MV-4-11 (cell line): ENCODE measurements at regions not wholly inside any gene's neighbourhood (a gene's known extent, or its start where the extent isn't known, plus 50 kb on each side); places are given as distances from the start of the nearest gene placed in this dataset.

ENCODE experiments used
- DNase-seq: peaks from one replicate; lab custom pipeline; 2025; lab: John Stamatoyannopoulos, UW

DNA sequence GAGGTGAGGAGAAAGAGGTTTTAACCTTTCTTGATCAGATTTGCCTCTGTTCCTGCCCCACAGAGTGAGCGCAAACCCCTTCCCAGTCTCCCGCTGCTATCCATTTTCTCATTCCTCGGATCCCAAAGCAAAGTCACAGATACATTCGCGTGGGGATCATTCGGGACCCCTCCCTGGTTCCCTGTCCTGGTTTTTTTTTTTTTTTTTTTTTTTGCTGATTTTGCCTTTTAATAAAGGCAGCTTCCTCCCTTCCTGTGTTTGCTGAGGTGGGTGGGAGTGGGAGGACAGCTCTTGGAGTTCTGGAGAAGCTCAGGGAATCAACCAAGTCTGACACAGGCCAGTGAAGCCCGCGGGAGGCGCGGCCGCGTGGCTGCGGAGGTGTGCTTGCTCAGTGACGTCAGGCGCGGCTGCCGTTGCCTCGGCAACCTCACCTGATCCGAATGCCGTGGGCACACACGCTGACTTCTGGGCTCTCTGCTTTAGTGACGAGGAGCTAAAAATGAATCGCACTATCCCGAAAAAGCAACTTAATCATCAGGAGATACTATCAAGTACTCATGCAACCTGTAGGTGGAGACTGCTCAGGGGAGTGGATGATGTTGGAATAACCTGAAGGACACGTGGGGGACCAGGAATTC lies 106.4 kb downstream of the TBX19 start:
- DNase-seq: no peak

DNA sequence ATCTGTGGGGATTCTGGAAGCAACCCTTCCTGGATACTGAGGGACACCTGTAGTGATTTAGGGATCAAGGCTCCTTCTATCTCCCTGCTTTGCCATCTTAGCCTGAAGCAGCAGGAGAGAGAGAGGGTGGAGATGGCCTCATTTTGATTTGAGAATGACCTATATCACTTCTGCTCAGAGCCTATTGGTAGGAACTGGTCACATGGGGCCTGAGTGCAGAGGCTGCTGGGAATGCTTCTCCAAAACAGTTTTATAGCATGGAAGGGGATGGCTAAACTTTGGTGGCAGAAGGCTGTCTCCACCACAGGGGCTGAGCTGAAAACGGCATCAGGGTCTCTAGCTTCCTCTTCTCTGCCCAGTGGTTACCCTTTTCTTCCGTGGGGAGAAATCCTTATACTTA lies 105.8 kb downstream of the TBX19 start:
- DNase-seq: no peak

DNA sequence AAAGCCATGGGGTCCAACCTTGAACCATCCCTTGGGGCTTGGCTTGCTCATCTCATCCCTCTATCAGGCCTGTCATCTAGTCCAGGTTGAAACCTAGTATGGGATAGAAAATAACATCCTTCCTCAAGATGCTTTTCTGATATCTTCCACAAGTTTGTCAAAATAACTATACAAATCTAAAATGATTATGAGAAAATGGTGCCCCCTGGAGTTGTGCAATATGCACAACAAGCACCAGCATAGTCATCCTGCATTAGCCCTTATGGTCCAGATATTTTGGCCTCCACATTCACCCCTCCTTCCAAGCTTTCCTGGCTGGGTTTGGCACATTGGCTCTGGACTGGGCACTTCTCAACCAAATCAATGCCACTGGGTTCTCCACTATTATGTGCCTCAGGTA lies 101.2 kb downstream of the TBX19 start:
- no peak for DNase-seq

DNA sequence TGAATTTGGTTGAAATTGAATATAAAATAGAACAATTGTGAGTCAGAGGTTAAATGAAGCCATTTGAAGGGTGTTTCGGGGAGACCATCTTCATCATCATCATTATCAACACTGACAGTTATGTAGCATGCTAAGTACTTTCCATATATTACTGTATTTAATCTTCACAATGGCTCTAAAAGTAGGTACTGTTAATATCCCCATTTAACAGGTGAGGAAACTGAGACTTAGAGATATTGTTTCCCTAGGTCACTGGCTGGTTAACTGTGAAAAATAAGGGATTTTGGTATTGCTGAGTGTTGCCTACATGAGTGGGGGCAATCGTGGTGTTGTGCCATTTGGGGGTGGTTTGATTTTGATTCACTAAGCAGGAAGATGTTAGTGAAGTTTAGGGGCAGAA lies 100.3 kb downstream of the TBX19 start:
- DNase-seq: no peak

DNA sequence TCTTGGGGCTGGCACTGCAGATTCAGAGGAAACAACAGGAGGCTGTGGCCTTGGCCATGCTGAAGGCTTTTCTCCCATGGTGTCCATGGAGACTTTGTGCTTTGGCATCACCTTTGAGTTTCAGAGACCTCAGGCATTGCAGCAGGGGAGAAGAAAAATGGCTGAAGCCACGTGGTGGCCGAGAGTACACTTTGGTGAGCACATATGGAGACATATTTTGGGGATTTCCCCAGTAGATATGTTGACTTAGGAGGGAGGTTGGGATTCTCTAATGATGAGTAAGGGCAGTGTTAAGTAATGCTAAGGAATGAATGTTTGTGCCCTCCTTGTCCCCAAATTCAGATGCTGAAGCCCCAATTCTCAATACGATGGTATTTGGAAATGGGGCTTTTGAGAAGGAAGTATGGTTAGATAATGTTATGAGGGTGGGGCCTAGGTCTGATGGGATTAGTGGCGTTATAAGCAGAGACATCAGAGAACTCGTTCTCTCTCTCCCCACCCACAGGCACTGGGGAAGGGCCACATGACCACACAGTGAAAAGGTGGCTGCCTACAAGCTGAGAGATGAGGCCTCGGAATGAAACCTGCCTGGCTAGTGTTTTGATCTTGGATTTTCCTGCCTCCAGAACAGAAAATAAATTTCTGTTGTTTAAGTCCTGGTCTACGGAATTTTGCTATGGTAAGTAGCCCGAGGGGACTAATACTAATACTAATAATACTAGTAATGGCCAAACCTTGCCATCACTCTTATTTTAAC lies 98.6 kb downstream of the TBX19 start:
- no peak for DNase-seq

DNA sequence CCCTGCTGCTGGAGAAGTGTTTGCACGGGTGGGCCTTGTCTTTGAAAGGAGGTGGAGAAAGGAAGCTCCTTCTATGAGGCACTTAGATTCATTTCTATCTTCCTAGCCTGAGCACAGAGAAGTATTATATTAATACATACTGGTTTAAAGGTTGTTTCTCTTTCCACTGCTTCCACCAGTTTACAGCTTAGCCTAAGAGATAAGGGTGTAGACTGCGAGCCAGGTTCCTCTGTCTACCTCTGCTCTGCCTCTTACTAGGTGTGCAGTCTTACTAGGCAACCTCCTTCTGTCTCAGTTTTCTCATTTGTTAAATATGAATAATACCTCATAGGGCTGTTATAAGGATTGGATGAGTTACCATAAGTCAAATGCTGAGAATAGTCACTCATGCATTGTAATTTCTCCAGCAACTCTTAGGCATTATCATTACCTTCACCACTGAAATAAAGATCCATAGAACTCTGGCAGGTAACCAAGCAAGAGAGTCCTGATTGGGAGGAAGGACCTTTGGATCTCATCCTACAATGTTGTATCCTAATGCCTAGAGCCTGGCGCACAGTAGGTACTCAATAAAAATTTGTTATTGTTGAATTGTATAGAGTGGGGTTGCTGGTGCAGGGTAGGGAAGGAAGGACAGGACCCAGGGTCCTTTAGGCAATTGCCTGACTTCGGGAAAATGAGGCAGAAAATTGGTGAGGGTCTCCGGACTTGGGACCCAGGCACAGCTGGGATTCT lies 95.1 kb downstream of the TBX19 start:
- DNase-seq: no peak

DNA sequence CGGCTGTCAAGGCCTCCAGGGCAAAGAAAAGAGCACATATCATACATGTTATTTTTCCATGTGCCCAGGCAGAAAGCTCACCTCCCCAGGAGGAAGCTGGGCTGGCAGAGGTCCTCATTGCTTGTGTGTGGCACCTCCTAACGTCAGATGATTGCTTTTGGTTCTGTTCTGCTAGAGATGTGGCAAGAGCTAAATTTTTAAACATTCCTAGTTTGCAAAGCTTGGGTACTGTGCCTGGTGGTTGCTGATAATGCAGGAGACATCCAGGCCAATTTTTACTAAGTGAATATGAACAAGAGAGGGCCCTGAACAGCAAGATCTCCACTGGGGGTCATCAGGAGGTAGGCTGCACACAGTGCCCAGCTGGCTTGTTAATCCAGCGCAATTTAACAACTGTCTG lies 93.9 kb downstream of the TBX19 start:
- DNase-seq: no peak

DNA sequence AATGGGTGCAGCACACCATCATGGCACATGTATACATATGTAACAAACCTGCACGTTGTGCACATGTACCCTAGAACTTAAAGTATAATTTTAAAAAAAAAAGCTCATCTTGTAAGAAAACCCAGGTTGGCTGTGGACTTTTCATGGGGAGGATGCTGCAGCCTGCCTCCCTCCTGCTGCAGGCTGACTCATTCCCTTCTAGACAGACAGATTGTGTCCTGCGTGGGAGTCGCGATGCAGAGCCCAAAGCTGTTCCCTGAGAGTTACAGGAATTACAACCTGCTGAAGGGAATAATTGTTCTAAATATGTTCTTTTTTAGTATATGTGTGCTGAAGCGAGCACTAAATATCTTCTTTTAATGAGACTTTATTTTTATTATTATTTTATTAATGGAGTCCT lies 93.2 kb downstream of the TBX19 start:
- DNase-seq: no peak

DNA sequence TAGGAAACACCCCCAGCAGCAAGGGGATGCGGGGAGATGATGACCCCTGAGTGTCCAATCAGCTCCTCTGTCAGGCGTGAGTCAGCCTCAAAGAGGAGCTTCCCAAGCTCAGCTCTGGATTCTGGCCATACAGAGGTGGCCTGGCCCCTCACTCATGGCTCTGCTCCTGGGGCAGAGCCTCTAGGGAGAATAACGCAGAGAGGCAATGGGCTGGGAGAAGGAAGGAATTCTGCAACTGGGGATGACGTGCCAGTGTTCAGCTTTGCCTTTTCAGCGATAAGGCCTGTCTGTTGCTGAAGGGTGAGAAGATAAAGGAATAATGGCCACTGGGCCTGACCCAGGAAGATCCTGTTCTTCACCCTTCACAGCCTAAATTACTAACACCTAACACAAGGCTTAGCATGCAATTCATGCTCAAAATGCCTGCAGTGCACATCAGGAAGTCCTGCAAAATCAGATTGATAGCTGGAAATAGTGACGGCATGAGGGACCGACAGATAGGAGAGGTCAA lies 92.2 kb downstream of the TBX19 start:
- DNase-seq: no peak

DNA sequence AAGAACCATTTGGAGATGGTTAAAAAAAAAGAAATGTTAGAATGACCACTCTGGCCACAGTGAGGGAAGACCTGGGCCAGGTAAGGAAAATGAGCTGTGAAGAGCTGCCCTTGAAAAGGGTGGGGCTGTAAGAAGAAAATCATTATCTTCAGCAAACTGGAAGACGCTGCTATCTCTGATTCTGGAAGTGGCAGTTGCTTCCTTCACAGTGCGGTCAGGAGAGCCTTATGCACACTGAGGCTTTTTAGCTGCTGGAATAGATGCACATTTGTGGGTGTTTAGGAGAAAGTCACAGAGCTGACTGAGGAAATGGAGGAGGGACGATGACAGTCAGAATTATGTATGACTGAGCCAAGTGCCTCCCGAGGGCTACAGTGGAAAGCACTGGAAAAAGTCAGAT lies 91.6 kb downstream of the TBX19 start:
- no peak for DNase-seq

DNA sequence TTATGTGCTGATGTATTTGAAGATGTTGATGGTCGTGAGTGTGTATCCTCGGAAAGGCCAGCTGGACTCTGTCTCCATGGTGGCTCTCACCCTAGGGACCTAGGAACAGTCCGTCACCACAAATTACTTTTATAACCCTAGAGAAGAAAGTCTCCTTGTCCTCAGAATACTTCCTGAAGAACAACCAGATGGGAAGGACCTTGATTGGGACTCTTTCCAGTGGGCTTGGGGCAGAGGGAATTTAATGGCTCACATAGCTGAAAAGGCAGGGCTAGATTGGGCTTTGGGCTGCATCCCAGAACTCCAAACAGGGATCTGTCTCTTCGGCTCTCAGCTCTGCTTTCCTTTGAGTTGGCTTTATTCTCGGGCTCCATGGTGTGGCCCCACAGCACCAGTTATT lies 90.8 kb downstream of the TBX19 start:
- no peak for DNase-seq

DNA sequence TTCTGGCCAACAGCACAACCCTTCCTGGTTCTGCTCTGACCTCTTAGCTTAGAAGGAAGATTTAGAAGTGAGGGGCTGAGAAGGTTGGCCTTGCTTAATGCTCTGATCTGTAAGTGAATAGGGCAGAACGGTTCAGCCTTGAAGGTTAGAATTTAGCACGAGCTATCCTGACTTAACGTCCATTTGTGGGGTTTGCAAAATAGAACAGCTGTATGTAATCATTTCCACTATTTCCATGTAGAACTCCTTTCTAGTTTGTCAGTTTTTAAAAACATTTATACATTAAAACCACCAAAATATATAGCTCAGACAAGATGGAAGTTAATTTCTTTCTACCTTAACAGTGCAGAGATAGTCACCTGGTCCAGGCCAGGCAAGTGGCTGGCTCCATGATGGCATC lies 89.9 kb downstream of the TBX19 start:
- no peak for DNase-seq

DNA sequence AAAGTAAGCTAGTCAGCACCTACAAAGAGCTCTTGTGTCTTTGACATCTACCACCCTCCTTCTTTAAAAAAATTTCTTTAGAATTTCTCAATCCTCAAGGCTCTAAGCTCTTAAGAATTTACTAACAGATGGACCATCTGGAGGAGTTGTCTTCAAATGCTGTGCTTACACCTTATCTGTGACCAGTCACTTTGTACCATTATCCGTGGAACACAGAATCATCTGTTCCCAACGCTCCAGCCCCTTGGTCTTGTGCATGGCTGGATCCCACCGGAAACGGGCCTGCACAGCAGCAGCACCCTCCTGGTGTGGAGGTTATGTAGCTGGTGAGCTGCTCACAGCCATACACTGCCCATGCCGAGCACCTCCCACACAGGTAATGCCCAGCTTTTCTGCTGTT lies 89.0 kb downstream of the TBX19 start:
- no peak for DNase-seq

DNA sequence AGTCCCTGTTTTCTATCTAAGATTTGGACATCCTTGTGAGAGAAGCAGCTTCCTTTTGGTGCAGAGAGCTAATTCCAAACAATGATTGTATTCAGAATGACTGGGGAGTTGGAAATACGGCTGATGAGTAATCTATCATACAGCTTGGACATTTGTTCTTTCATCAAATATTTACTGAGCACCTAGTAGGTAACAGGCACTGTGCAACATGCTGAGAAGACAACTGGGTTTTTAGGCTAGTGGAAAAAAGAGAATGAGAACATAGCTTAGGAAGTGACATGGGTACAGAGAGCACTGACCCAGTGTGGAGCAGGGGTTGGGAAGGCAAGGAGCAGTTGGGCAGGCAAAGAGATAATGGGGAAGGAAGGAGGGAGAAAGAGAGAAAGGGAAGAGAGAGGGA lies 87.5 kb downstream of the TBX19 start:
- DNase-seq: no peak

DNA sequence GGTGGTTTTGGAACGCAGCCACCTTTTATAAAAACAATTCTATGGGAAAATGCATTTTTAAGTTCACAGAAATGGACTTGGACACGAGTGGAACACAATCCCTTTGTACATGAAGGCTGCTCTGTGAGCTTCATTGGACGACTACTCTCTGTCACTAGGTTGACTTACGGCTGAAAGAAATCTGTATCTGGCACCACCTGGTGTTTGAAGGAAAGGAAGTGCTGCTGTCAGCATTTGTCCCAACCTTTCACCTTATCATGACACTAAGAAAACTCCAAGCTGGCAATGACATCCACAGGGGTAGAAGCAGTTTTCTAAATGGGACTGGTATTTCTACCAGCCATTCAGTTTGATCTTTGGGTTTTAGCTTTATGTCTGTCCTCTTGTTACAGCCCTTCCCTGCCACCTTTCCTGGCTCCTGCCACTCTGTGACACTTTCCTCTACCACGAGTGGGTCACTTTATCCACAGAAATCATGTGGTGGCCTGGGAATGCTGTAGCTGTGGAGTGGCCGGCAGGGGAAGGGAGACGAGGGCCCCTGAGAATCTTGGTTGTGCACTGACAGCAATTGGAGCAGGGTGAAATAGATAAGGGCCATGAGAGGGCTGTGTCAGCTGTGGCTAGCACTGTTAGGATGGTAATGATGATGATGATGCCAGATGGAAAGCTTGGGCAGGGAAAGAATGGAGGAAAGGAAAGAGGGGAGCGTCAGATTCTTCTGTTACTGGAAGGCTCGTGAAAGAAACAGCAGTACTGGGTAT lies 85.2 kb downstream of the TBX19 start:
- no peak for DNase-seq
